Activated CD4-positive, alpha-beta T cell treated with anti-CD3 and anti-CD28 coated beads, Interleukin-2, amount 50 U/mL, for 24 hours (primary cell): ENCODE measurements at regions not wholly inside any gene's neighbourhood (a gene's known extent, or its start where the extent isn't known, plus 50 kb on each side); places are given as distances from the start of the nearest gene placed in this dataset.

ENCODE experiments used
- DNase-seq, 2 donors: peaks; one replicate each; pipeline ENCODE4 v3.0.0-alpha.2; 2020; ENCODE audit warnings: low read depth in 1 of 2, low spot score in 1 of 2

GRCh38 chr10:78857193-78857592 is 211.6 kb upstream of the ZMIZ1 start:
- no peak for DNase-seq

GRCh38 chr10:78859266-78859665 is 209.5 kb upstream of the ZMIZ1 start:
- DNase-seq: no peak

DNA sequence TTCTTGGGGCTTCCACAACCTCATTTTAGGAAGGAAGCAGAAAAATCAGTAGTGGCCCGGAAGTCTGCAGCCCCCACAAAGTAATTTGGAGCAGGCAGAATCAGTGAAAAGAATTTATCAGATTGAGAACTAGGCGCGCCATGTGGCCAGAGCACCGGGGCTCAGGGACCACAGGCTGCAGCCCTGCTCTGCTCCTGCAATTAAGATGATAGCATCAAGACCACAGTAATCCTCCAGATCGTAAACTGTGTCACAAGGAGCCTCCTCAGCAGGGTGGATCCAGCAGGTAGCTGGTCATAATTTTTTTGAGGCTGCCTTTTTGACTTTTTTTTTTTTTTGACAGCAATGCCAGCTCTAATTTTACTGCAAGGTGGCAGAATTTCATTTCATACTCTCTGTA is 209.0 kb upstream of the ZMIZ1 start:
- no peak for DNase-seq

DNA sequence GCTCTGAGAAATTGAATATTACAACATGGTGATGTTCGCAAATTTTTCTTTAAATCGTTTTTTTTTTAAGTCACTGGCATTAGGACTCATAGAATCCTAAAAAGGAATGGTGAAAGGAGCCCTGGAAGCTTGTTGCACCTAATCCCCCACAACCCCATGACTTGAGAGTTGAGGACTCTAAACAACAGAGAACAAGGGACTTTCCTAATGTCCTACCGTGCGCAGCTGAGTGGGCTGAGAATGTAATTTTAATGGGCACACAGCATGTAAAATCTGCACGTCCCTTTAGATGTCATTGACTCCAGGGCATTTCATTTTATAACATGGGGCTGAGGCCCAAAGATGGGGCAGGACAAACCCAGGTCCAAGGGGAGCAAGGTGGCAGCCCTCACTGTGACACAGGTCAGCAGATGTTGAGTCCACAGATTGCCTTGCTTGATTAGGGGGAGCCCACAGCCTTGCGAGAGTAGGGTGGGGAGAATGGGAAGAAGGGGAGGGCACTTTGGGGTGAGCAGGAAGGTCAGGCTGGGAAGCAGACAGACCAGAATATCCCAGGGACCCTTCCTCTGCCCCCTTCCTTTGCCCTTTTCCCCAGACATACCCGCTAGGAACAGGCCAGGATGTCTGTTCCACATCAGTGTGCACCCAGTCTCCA is 208.4 kb upstream of the ZMIZ1 start:
- no peak for DNase-seq

DNA sequence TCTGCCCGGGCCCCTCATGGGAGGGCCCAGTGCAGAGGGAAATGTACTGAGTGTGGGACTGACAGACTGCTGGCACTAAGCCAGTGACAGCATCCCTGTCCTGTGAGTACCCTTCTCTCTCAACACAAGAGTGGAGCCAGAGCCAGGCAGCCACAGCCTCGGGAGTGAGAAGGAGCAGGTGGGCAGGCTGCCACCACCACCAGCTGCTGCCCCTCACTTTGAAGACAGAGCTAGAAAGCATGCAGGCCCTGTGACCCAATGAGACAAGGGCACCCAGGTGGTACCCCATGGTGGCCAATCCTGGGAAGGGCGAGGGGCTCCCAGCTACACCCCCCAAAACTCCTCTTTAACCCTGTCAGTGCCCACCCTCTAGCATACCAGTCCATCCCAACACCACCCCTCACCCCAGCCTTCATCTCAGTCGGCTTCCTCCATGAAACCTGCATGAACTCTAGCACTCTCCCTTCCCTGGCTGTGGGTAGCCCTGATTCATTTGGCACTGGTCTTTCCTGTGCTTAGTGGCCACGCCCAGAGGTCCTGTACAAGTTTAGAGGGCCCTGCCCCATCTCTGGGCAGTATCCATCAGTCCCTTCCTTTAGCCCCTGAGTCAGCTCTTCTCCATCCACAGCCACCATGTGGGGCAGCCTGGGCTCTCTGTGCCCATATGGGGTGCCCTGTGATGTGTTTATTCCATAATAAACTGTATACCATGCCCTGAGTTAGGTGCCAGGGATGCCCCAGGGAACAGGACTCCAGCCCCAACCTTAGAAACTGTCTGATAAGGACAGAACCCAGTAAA is 207.0 kb upstream of the ZMIZ1 start:
- DNase-seq: no peak

GRCh38 chr10:78862328-78862640 is 206.5 kb upstream of the ZMIZ1 start:
- no peak for DNase-seq

DNA sequence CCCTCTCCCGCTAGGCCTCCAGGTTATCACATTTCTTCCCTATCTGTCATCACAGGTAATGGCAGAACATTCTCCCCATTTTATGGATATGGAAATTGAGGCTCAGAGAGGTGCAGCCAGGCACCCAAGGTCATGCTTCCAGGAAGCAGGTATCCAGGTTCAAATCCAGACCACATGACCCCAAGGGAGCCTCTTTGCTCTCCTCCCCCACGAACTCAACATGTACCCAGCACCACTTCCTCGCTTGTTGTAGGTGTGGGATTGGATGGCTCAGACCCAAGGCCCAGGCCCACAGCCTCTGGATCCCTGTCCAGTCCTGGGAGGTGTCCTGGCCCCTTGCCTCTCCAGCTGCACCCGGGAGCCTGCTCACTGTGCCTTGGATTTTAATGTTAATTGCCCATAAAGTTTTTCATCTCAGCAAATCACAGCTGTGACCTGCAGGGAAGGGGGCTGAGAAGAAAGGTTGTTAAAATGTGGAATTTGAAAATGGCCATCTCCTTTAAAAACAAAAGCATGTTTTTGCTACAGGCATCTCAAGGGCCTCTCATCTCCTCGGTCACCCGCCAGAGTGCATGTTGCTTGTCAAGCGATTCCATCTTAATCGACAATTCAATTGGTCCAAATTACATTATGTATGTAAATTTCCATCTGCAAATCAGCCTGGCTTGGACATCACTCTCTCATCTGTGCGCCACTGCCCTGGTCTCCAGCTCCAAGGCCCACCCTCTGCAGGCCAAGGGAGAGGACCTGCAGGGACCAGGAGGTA is 205.4 kb upstream of the ZMIZ1 start:
- no peak for DNase-seq

DNA sequence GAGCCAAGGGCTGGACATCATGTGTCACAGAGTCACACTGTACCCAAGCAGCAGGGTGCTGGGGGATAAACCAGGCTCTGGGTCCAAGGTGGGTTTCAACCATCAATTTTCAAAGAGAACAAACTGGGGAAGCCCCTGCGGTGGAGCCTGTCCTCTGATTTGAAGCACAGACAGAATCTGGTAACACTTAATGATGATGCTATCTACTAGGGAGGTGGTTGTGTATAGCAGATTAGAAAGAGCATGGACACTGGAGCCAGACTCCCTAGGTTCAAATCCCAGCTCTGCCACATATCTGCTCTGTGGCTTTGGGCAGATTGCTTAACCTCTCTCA is 204.9 kb upstream of the ZMIZ1 start:
- DNase-seq: no peak

- no peak for DNase-seq
These were observed 203.8 kb upstream of the ZMIZ1 start for GRCh38 chr10:78864761-78865537.

DNA sequence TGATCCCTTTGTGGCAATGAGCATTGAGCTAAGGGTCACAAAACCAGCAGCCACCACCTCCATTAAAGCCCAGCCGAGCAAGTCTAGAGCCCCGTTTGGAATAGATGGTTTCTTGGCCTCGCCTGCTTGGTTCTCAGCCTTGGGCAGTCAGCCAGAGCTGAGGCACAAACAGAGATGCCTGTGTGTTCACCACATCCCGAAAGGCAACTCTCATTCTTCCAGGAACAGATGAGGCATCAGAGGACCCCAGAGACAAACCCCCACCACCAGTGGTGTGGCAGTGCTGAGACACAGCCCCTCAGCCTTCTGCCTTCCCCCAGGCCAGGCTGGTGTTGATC is 203.3 kb upstream of the ZMIZ1 start:
- no peak for DNase-seq

DNA sequence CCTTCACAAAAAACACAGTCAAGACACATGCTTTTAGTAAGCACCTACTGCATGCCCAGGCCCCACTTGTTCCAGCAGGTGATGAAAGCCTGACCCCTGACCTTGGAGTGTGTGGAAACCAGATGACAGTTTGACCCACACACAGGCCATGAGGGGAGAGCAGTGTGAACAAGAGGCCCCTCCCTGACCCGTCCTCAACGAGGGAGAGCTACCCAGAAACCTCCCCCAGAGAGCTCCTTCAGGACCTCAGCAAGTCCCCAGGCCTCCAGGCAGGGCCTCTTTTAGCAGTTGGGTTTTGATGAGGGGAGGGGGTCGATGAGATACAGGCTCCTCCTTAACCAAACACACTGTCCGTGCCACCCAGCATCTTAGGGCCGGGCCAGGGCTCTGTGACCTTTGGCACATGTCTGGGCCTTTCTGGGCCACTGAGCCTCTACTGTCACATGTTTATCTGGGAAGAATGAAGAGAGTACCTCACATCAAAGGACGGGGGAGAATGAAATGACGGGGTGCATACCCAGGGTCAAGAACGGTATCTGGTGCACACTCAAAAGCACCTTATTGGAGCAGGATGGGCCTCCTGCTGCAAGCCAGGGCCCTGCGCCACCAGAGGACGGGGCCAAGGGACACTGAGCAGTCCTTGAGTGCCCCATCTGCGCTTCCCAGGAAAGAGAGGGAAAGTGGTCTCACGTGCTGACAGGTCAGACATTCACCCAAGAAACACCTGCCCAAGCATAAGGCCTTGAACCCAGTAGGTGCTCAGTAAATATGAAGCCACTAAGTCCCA is 202.6 kb upstream of the ZMIZ1 start:
- DNase-seq: no peak

DNA sequence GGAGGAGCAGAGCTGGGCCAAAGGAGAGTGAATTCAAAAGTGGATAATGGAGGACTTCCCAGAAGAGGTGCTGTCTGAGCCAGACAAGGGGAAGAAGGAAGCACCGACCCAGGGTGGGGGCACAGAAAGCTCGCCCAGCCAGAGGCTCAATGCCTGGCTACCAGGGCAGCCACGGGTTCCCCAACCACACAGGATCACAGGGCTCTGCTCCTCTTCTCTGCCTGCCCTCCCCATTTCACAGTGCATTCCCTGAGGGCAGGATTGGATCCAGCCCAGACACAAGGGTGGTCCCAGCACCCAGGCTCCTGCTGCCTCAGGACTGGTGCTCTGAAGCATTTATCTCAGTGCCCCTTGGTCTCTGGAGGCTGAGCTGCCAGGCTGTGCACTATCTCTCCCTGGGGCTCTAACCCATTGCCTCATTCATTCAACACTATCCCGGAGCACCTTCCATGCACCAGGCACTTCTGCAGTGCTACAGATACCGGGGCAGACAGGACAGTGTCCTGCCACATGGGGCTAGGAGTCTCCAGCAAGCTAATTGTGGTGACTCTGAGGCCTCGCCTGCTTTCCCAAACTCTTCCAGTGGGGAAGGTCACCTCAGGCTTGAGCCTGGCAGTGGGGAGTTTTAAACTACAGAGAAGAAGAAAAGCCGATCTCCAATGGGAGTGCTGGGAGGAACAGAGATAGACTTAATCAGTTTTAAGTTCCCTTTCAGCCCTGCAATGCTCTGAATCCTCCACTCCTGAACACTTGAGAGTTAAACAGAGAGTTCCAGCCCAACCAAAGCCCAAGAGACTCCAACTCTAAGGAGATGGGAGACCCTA is 201.8 kb upstream of the ZMIZ1 start:
- DNase-seq: no peak

DNA sequence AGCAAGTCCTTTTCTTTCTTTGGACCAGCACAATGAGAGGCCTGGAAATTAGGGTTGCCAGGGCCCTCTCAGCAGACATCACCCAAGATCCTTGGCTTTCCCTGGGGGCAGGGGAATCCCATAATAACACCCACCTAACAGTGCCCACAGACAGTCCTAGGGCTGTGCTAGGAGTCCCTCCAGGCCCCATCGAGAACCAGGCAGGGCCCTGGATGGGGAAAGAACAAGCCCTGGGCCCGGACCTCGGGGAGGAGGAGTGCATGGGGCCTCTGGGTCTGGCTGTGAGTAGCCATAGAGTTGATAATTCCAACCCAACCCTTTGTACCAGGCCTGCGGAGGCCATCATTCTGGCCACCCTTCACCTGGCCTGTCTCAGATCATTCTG is 201.2 kb upstream of the ZMIZ1 start:
- no peak for DNase-seq

GRCh38 chr10:78868048-78868447 is 200.7 kb upstream of the ZMIZ1 start:
- DNase-seq: no peak

DNA sequence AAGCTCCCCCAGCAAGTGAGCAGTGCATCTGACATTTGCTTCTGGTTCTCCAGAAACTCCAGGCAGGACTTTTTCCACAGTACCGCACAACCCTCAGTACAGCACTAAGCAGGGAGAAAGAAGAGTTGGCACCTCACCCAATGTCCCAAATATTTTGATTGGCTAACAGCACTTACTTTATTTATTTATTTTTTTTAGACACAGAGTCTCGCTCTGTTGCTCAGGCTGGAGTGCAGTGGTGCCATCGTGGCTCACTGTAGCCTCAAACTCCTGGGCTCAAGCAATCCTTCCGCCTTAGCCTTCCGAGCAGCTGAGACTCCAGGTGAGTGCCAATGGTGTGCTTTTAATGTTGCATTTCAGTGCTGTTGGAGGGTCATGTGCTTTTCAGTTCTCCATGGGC is 200.3 kb upstream of the ZMIZ1 start:
- no peak for DNase-seq

DNA sequence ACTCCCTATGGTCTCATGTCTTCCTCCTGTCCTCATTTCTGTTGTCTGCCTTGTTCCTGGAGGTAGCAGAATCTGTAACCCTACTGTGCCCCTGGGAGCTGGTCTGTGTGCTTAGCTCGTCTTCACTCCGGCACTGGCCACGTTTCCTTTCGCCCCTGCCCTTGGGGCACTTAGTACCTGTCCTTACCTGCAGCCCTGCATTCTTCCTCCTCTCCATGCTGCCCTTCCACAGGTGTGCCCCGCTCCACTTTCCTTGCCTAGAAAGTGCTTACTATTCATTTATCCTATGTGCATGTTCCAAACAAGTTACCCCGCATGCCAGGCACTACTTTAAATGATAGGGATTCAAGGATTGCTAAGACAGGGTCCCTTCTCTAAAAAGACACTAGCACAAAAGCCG is 199.9 kb upstream of the ZMIZ1 start:
- no peak for DNase-seq

DNA sequence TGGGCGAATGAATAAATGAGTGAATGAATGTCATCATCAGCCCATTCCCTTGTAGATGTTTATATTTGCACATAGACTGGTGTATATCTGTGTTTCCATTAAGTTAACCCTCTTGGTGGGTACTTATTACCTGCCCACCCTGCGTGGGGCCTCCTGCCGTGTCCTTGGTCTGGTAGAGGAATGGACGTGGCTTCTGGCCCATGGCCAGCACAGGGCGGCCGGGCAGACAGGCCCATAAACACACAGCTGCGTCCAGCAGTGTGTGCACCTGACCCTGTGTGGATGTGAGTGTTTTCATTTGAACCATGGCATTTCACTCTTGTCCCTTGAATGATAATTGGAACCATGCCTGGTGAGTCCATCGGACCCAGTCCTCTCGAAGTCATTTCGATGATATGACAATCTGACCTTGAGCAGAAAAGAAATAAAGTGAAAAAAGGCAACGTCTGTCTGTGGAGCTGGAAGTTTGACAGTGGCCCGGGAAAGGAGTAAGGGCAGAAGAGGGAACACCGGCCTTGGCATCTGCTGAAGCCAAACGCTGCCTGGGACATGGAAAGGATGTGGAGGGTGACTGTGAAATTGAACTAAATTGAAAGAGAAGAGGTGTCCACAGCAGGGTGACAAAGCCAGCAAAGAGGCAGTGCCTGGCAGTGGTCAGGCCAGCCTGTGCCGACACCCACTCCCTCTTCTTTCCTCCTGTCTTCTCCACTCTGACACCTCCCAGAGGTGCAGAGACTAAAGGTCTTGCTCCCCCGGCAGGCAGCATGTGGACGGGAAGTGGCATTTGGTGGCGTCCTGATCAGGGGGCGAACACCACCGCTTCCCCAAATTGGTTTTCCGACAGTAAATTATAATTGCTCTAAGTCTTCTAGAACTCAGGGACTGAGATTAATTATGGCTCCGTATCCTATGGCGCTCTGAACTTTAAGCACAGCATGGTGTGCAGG is 199.0 kb upstream of the ZMIZ1 start:
- DNase-seq: no peak

DNA sequence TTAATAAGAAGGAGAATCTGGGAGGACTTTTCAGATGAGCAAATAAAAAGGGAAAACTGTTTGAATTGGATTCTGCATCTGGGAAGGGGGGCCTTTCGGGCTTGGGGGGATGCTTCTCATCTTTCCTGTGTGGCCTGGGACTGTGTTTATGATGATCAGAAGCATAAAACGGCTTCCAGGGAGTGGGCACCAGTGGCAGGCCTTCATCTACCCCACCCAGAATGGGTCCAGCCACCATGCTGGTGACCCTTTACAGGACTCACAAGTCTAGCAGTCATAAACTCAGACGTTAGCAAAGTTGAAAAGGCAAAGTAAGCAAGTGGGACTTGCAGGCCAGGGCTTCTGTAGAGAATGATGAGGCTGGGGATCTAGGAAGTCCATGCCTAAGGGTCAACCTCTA is 198.3 kb upstream of the ZMIZ1 start:
- DNase-seq: no peak

GRCh38 chr10:78871796-78872195 is 197.0 kb upstream of the ZMIZ1 start:
- DNase-seq: no peak
